Fibroblast of skin of abdomen (primary cell): ENCODE measurements at regions not wholly inside any gene's neighbourhood (a gene's known extent, or its start where the extent isn't known, plus 50 kb on each side); places are given as distances from the start of the nearest gene placed in this dataset.
"Not testable (repeated sequence)": the region's sequence is repeated elsewhere in the genome, so short reads cannot be mapped to it uniquely, and the experiment has no call there.

Experiments
- DNase-seq: peaks from one replicate; pipeline ENCODE4 v3.0.0-alpha.2; 2013

- DNase-seq, result no peak
Observed at GRCh38 chr6:82118150-82118562, 129.4 kb downstream of the IBTK start.

- no peak for DNase-seq
Observed at GRCh38 chr6:82114748-82115147, 132.8 kb downstream of the IBTK start.

GRCh38 chr6:82113231-82113630, 134.3 kb downstream of the IBTK start:
- DNase-seq, result no peak

GRCh38 chr6:82111818-82112217, 135.7 kb downstream of the IBTK start:
- DNase-seq, result no peak

- DNase-seq, result no peak
Observed at GRCh38 chr6:82111114-82111513, 136.4 kb downstream of the IBTK start.

DNA sequence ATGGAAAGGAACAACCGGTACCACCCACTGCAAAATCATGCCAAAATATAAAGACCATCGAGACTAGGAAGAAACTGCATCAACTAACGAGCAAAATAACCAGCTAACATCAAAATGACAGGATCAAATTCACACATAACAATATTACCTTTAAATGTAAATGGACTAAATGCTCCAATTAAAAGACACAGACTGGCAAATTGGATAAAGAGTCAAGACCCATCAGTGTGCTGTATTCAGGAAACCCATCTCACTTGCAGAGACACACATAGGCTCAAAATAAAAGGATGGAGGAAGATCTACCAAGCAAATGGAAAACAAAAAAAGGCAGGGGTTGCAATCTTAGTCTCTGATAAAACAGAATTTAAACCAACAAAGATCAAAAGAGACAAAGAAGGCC, 144.4 kb downstream of the IBTK start:
- not testable (repeated sequence) for DNase-seq

- not testable (repeated sequence) for DNase-seq
Observed at GRCh38 chr6:82101374-82102114, 146.0 kb downstream of the IBTK start.

DNA sequence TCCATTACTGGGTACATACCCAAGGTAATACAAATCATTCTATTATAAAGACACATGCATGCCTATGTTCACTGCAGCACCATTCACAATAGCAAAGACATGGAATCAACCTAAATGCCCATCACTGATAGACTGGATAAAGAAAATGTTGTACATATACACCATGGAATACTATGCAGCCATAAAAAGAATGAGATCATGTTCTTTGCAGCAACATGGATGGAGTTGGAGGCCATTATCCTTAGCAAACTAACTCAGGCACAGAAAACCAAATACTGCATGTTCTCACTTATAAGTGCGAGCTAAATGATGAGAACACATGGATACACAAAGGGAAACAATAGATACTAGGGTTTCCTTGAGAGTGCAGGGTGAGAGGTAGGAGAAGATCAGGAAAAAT, 146.8 kb downstream of the IBTK start:
- not testable (repeated sequence) for DNase-seq

GRCh38 chr6:82097676-82098075, 149.9 kb downstream of the IBTK start:
- no peak for DNase-seq

- DNase-seq, result no peak
Observed at GRCh38 chr6:82095091-82095490, 152.5 kb downstream of the IBTK start.

DNA sequence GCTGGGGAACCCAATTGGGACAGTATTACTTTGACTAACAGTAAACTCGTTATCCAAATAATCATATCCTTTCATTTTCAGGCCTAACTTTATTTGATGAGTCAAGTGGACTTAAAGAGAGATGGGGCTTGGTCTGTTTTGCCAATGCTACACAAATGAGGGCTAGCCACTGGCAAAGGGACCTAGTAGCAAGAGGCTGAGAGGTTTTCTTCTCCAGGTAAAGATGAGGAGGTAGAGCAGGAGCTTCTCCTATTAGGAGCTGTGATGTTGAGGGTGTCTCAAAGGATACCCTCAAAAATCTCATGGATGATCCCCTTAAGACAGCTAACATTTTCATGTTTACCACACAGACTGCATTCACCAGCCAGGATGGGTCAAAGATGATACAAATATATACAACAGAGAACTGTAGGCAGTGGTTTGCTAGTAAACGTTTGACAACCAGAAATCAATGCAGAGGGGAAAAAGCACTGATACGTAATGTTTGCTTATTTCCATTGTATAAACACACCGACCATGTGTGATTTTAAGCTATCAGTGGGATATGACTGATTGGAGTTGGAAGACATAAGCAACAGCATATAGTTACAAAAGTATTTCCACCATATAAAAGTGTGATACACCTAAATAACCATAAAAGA, 153.3 kb downstream of the IBTK start:
- no peak for DNase-seq

- DNase-seq, result no peak
Observed at GRCh38 chr6:82088978-82089771, 158.4 kb downstream of the IBTK start.

GRCh38 chr6:82086944-82087343, 160.6 kb downstream of the IBTK start:
- DNase-seq, result no peak

GRCh38 chr6:82085701-82086100, 161.8 kb downstream of the IBTK start:
- DNase-seq, result no peak

GRCh38 chr6:82084324-82084920, 163.1 kb downstream of the IBTK start:
- DNase-seq, result no peak

GRCh38 chr6:82083646-82084045, 163.9 kb downstream of the IBTK start:
- peak; percentile 38 for DNase-seq

GRCh38 chr6:82080767-82081166, 166.8 kb downstream of the IBTK start:
- DNase-seq, result peak; percentile 45

DNA sequence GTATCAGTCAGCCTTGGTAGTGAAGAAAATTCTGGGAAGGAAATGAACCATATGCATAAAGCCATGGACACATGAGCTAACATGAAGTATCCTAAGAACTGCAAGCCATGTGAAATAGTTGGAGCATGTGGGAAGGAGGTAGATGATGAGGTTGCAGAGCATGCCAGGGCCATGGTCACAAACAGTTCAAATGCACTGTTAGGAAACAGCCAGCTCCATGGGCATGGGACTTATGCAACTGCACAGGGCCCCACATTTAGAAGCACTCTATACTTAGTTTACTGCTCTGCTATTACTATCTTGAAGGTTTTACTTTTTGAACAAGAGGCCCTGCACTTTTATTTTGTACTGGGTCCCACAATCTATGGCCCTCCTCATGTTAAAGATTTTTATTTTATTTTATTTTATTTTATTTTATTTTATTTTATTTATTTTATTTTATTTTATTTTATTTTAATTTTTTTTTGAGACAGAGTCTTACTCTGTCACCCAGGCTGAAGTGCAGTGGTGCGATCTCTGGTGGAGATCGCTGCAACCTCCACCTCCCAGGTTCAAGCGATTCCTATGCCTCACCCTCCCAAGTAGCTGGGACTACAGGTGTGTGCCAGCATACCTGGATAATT, 169.1 kb downstream of the IBTK start:
- no peak for DNase-seq

DNA sequence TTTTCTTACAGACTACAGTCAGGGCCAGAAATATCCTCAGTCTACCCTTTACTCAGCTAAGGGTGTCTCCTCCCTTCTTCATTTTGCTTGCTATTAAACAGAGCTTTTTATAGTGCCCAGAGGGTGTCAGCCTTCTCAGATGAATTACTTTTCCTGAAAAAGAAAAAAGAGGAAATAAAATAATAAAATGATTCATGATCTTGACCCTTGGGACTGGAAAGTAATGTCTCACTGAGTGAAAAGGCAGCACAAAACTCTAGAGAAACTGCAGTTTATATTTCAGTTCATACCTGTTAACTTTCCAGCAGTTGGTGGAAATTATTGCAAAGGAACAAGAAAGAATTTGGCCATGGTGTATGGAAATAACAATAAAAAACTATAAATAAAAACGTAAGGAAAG, 170.6 kb downstream of the IBTK start:
- no peak for DNase-seq

DNA sequence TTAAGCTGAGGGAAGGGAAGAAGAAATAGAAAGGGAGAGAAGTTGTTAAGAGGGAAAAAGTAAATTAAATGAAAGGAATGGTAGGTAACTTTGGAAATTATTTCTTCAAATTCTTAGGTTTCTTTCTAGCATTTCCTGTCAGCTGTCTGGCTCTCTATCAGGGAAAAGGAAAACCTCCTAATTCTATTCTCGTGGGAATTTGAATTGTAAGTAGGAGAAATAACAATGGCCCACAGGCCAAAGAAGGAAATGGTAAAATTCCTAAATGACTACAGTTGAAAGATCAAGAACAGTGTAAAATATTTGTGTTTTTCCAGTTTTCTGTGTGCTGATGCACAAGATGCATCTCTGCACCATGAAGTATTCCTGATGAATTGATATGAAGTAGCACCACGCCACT, 173.0 kb downstream of the IBTK start:
- no peak for DNase-seq

DNA sequence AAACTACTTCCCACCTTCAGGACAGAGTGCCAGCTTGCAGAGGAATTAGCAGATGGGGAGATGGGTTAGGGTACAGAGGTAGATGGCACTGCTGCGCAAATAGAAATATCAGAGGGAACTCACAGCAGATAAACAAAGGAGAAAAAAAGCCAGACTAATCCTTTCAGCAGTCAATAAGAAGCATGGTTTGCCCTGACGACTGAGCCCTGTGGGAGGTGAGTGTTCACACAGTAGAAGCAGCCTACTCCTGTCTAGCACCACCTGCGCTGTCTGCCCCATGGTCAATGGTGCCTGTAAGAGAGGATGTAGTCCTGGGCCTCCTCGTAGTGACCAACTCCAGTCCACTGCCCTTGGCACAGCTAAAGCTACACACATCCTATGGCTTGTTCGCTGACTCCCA, 174.1 kb downstream of the IBTK start:
- DNase-seq, result no peak

DNA sequence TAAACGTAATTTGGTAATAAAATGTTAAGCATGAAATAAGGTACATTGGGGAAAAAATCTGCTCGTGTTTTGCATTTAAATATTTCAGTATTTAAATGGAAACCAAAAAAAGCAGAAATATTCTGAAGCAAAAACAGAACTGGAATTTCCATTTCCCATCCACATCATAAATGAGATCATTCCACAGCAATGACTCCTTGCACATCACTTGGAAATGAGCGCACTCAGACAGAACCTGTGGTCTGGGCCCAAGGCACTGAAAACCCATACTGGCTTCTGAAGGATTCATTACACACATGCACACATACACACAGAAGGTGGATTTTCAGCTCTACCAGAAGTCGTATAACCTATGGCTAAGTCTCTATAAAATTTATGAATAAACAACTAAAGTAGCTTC, 174.8 kb downstream of the IBTK start:
- peak; percentile 88 for DNase-seq

- peak; percentile 31 for DNase-seq
Observed at GRCh38 chr6:82072121-82072521, 175.4 kb downstream of the IBTK start.
